ENCODE measurements at regions not wholly inside any gene's neighbourhood (a gene's known extent, or its start where the extent isn't known, plus 50 kb on each side); places are given as distances from the start of the nearest gene placed in this dataset.

- TF ChIP-seq GATA2 (IDR thresholded peaks at IDR 0.05; ENCODE audit: low read depth, low read length) = no peak
- no peak for TF ChIP-seq GATA3 (IDR thresholded peaks at IDR 0.05; ENCODE audit: low read depth, low read length)
Measured at GRCh38 chr10:91017198-91017597, 96.3 kb upstream of the ANKRD1 start.

GRCh38 chr10:91021901-91022300 is 101.0 kb upstream of the ANKRD1 start:
- TF ChIP-seq GATA2 (IDR thresholded peaks at IDR 0.05; ENCODE audit: low read depth, low read length) = no peak
- TF ChIP-seq GATA3 (IDR thresholded peaks at IDR 0.05; ENCODE audit: low read depth, low read length) = no peak

DNA sequence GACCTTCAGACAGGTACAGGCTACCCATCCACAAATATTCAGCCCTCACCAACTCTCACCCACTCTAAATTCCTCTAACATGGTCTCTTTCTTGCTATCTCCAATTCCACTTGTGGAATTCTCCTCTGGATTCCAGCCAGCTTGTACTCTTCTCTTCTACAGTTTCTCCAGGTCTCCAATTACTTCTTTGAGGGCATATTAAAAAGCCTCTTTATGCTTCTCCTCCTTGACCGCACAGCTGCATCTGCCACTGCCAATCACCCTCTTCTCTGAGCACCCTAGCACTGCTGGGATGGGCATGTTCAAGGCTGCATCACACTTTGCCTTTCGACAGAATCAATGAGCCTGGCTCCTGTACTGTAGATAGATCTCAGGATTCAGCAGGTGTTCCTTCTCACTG is 101.5 kb upstream of the ANKRD1 start:
- TF ChIP-seq GATA3 (IDR thresholded peaks at IDR 0.05; ENCODE audit: low read depth, low read length) (no peak), GATA2 (IDR thresholded peaks at IDR 0.05; ENCODE audit: low read depth, low read length) (no peak)

DNA sequence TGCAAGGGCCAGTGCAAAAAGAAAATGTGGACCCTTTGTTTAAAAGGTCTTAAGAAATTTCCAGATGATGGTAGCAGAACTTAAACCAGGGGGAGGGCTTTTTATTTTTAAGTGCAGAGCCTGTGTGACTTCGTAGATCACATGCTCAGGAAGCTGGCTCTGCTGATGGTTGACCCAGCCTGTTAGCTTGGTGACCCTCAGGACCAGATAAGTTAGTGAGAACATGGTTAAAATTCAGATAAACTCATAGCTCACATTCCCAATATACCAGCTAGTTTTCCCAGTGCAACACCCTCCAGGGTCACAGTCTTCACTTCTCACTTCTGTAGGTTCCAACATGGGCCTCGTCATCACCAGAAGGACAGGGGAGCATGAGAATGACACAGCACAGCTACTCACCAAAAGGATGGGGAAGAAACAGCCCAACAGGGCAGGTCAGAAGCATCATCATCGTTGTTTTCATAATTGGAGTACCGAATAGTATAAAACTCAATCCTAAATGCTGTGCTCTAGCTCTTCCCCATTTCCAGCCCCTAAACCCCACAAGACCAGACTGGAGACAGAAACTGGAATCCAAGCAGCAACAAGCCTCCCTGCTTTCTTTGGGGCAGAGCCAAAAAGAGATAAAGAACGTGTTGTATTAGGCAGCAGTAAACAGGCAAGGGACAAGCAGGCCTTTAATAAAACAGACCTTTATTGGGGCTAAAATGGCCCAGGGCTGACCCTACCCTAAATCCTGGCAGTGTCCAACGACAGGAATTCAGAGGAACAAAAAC is 102.2 kb upstream of the ANKRD1 start:
- TF ChIP-seq GATA3 (IDR thresholded peaks at IDR 0.05; ENCODE audit: low read depth, low read length) (no peak), GATA2 (IDR thresholded peaks at IDR 0.05; ENCODE audit: low read depth, low read length) (no peak)

DNA sequence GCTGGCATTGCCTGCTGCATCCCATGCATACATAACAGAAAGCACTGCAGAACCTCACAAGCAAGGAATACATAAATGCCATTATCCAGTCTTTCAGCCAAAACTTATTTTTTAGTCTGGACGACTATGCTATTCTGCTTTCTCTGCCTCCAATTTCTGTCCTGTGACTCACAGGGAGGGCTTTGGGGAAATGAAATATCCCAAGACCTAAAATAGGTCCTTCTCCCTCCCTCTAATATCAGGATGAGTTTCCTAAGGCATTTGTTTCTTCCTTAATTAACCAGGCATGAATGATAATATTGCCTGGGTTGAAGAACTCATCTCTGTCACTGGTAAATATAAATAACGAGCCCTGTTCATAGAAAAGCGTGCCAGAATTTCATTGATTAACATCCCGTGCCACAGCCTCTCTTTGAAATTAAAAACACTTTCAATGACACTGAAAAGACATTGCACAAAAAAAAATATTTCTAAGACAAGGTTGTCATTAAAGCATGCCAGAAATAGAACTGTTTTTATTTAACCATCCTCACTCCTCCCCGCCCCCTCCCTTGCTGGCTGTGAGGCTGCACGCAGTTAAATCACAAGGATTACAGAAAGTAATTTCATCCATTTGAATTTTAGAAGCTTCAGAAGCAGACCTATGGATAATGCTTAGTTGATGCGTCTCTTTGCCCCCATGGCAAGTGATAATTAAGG is 103.0 kb upstream of the ANKRD1 start:
- no peak for TF ChIP-seq GATA2 (IDR thresholded peaks at IDR 0.05; ENCODE audit: low read depth, low read length)
- TF ChIP-seq GATA3 (IDR thresholded peaks at IDR 0.05; ENCODE audit: low read depth, low read length) = no peak

- no peak for TF ChIP-seq GATA2 (IDR thresholded peaks at IDR 0.05; ENCODE audit: low read depth, low read length)
- no peak for TF ChIP-seq GATA3 (IDR thresholded peaks at IDR 0.05; ENCODE audit: low read depth, low read length)
Measured at GRCh38 chr10:91024541-91024940, 103.7 kb upstream of the ANKRD1 start.

DNA sequence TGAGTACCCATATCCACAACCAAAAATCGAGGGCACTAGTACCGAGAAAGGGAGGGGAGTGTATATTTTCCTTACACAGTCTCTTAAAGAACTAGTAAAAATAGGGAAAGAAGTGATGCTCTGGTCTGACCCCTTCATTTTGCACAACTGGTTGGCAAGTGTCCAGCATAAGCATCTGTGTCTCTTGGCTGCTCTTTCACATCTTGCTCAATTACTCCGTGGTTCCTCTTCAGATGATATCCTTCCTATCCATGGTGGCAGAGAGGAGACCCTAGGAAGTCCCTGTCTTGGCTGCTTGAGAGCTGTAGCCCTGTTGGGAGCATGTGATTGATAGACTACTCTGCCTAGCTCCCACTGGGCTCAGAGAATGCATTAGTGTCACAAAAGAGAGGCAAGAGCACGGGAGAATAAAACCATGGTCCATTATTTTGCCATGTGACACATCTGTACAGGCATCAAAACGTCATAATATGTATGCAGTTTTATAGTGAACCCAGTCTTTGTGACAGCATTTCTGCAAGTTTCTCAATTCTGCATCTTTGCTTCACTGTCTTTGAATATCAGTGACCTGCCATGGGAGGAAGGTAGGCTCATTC is 111.8 kb upstream of the ANKRD1 start:
- TF ChIP-seq GATA2 (IDR thresholded peaks at IDR 0.05; ENCODE audit: low read depth, low read length) (no peak), GATA3 (IDR thresholded peaks at IDR 0.05; ENCODE audit: low read depth, low read length) (no peak)

DNA sequence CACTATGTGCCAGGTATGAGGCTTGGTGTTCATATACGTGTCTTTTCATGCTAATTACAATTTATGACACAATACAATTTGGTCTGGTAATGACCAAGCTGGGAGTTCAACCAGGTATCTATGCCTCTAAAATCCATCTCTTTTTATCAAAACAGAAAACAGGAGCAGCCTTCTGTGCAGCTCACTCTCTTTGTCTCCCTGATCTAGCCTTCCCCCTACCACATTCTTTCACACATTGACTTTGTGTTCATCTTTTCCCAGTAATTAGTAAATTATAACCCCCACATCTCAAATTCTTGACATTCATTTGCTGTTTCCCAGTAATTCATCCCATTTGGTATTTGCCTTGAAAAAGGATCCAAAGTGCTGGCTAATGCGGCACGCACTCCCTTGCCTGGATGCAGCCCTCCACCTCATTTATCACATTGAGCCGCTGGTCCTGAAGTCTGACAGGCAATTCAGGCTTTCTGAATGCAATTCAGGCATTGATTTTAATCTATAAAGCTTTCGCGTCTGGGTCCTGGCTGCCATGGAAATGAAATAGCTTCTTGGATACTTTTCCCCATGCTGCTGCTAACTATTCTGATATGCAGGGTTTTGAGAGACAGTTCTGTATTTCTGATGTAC is 112.5 kb upstream of the ANKRD1 start:
- TF ChIP-seq GATA3 (IDR thresholded peaks at IDR 0.05; ENCODE audit: low read depth, low read length) = peak; percentile 81
- peak; percentile 95 for TF ChIP-seq GATA2 (IDR thresholded peaks at IDR 0.05; ENCODE audit: low read depth, low read length)

DNA sequence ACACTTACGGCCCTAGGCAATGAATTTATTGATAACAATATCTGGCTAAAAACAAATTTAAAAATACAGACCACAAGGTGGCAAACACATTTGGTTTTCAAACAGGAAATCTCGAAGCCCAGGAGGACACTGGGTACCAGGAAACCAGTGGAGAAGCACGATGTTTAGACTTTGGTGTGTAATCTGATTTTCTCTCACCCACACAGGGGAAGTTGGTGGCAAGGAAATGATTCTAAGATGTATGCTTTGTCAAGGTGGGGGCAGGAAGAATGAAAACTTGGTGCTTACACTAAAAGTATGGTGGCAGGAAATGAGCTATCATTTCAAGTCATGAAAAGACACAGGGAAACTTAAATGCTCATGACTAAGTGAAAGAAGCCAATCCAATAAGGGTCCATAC is 113.2 kb upstream of the ANKRD1 start:
- TF ChIP-seq GATA2 (IDR thresholded peaks at IDR 0.05; ENCODE audit: low read depth, low read length) = no peak
- no peak for TF ChIP-seq GATA3 (IDR thresholded peaks at IDR 0.05; ENCODE audit: low read depth, low read length)

- TF ChIP-seq GATA3 (IDR thresholded peaks at IDR 0.05; ENCODE audit: low read depth, low read length) (no peak), GATA2 (IDR thresholded peaks at IDR 0.05; ENCODE audit: low read depth, low read length) (no peak)
Measured at GRCh38 chr10:91034494-91035159, 113.7 kb upstream of the ANKRD1 start.

- no peak for TF ChIP-seq GATA3 (IDR thresholded peaks at IDR 0.05; ENCODE audit: low read depth, low read length)
Measured at GRCh38 chr10:91035650-91036292, 114.9 kb upstream of the ANKRD1 start.

DNA sequence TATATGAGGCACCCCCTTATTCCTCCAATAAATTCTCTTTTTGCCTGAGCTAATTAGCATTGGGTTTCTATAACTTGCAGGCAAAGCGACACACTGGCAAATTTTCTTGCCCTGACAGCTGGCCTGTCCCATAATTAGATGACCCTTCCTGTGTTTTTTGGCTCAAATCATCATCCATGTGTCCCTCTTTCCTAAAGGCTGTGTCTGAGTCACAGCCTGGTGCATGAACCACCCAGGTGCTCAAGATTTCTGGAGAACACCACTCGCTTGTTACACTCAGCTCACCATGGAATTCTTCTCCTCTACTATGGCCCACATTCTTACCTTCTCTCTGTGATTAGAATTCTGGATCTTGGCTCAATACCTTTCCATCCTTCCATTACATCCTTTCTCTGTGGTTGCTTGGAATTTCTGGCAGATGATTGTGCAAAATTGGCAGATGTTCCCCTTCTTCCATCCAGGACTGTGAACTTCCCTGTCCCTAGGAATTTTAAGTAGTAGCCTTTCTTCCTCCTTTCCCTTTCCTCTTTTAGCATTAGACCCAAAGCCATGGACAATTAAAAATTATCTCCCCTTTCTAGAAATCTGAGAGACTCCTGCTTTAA is 116.0 kb upstream of the ANKRD1 start:
- TF ChIP-seq GATA3 (IDR thresholded peaks at IDR 0.05; ENCODE audit: low read depth, low read length) (no peak), GATA2 (IDR thresholded peaks at IDR 0.05; ENCODE audit: low read depth, low read length) (no peak)

DNA sequence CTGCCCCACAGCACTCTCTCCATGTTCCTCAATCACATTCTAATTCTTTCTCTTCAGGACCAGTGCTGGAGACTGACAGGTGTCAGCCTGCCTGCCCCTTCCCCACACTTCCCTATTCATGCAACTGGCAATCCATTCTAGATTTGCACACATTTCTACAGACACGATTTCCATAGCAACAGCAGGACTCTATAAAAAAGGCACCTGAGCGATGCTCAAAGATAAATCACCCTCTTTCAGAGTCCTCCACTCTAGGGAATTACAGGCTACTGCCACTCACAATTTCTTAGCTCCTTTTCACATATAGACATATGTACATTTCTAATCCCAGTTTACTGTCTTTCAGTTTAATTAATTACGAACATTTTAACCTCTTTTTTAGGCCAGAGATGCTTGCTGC is 118.1 kb upstream of the ANKRD1 start:
- TF ChIP-seq GATA3 (IDR thresholded peaks at IDR 0.05; ENCODE audit: low read depth, low read length) (no peak), GATA2 (IDR thresholded peaks at IDR 0.05; ENCODE audit: low read depth, low read length) (no peak)
